Esophagus squamous epithelium (tissue), 5 donors: ENCODE measurements at regions not wholly inside any gene's neighbourhood (a gene's known extent, or its start where the extent isn't known, plus 50 kb on each side); places are given as distances from the start of the nearest gene placed in this dataset.
"Not testable (repeated sequence)": the region's sequence is repeated elsewhere in the genome, so short reads cannot be mapped to it uniquely, and the experiment has no call there.

ENCODE experiments used
- DNase-seq: peaks from one replicate; lab custom pipeline; 2025; lab: John Stamatoyannopoulos, UW
- H3K27ac ChIP-seq, 4 donors: fragments of 200-600 bp; sonication (generic); one replicate each; pipeline ENCODE4 v1.5.1; 2016 to 2019; ENCODE audit warnings: mild to moderate bottlenecking in 1 of 4
- H3K27me3 ChIP-seq, 4 donors: fragments of 200-600 bp; sonication (generic); 1 replicate in 3 of 4; 2 replicates in 1 of 4; pipeline versions ENCODE4 v1.5.1 to v1.6.0; 2017 to 2021; ENCODE audit warnings: antibody characterized with exemption in 1 of 4
- H3K36me3 ChIP-seq, 3 donors: fragments of 200-600 bp; sonication (generic); one replicate each; pipeline ENCODE4 v1.5.1; 2016 to 2019
- H3K4me1 ChIP-seq, 3 donors: fragments of 200-600 bp; sonication (generic); one replicate each; pipeline ENCODE4 v1.5.1; 2017 to 2019
- H3K4me3 ChIP-seq, 4 donors: fragments of 200-600 bp; sonication (generic); 1 replicate in 3 of 4; 2 replicates in 1 of 4; pipeline ENCODE4 v1.5.1; 2016 to 2019; ENCODE audit warnings: mild to moderate bottlenecking in 2 of 4, moderate library complexity in 1 of 4
- H3K9me3 ChIP-seq, 3 donors: fragments of 200-600 bp; sonication (generic); one replicate each; pipeline ENCODE4 v1.5.1; 2016 to 2019
- whole genome bisulfite sequencing, 2 donors: methylation state at CpG; one replicate each; pipeline ENCODE4 v1.1.5; 2018; 5-methylcytosine and 5-hydroxymethylcytosine counted together
- intact Hi-C: fragments of 100-400 bp; cut with DNase I; formaldehyde crosslinking; loops from one replicate; pipeline ENCODE4 v1.15.0; 2022
- donor health status: DM: yes; HTN: yes; CAD: no.

- intact Hi-C loops, DNase-seq, H3K9me3 ChIP-seq, H3K4me1 ChIP-seq, H3K4me3 ChIP-seq, H3K27ac ChIP-seq, H3K36me3 ChIP-seq, H3K27me3 ChIP-seq: not testable (repeated sequence)
- WGBS, 2 donors = no CpG with 5 or more reads among the region's 8 CpGs
Observed at GRCh38 chr4:189697675-189698245, 242.9 kb upstream of the FRG1 start.

GRCh38 chr4:189703000-189703399 lies 237.7 kb upstream of the FRG1 start:
- H3K4me3 ChIP-seq, H3K36me3 ChIP-seq, DNase-seq, H3K27me3 ChIP-seq, H3K27ac ChIP-seq, intact Hi-C loops, H3K4me1 ChIP-seq, H3K9me3 ChIP-seq: not testable (repeated sequence)
- 63 to 91% methylated on average over 3 of the region's 3 CpGs for WGBS, 2 donors

GRCh38 chr4:189706821-189707220 lies 233.9 kb upstream of the FRG1 start:
- H3K4me1 ChIP-seq, H3K36me3 ChIP-seq, intact Hi-C loops, H3K27me3 ChIP-seq, H3K9me3 ChIP-seq, DNase-seq, H3K4me3 ChIP-seq, H3K27ac ChIP-seq: not testable (repeated sequence)
- 59 to 74% methylated on average over 4 of the region's 4 CpGs for WGBS, 2 donors

DNA sequence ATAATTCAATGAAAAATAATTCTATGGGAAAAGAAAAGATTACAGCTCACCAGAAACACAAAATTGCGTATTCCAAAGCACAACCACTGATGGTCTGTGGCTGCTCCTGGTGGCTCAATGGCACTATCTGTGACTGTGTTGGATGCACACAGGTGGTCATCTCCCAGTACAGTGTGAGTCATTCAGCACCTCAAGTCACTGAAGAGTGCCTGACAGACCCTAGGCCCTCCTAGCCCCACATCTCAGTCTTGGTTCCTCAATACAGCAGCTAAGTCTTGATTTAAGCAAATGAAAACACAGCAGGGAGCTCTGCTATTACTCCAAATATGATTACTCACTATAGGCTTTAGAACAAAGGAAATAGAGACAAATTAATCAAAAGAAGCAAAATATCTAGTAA lies 233.4 kb upstream of the FRG1 start:
- H3K36me3 ChIP-seq = not testable (repeated sequence)

DNA sequence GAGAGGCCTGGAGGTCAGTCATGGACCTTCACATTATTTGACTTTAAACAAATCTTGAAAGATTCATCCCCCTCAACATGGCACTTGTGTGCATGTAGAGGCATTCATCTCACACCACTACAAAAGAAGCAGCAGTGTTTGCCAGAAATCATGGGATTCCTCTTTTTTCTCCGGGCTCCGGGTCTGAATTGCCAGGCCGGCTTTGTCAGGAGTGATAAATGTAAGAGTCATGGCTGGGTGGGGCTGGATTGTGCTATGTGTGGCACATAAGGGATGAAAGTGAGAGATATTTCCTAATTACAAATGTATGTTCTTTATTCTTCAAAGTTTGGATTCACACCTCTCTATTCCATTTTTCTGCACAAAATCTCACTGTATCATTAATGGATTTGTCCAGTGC lies 228.7 kb upstream of the FRG1 start:
- 53 to 60% methylated on average over 3 of the region's 3 CpGs for WGBS, 2 donors
- H3K27me3 ChIP-seq, H3K4me1 ChIP-seq, DNase-seq, intact Hi-C loops, H3K4me3 ChIP-seq, H3K36me3 ChIP-seq, H3K9me3 ChIP-seq, H3K27ac ChIP-seq: not testable (repeated sequence)

More for the DNA sequence above, 233.4 kb upstream of the FRG1 start:
- H3K4me1 ChIP-seq, H3K27me3 ChIP-seq, H3K4me3 ChIP-seq, intact Hi-C loops, H3K9me3 ChIP-seq, DNase-seq, H3K27ac ChIP-seq: not testable (repeated sequence)
- 82% methylated on average over 1 of the region's 1 CpG for WGBS, 2 donors

GRCh38 chr4:189721016-189721993 lies 219.4 kb upstream of the FRG1 start:
- DNase-seq, H3K4me3 ChIP-seq, H3K36me3 ChIP-seq, H3K9me3 ChIP-seq, H3K27me3 ChIP-seq, H3K4me1 ChIP-seq, H3K27ac ChIP-seq, intact Hi-C loops: not testable (repeated sequence)
- WGBS, 2 donors = 78 to 80% methylated on average over 16 of the region's 17 CpGs

DNA sequence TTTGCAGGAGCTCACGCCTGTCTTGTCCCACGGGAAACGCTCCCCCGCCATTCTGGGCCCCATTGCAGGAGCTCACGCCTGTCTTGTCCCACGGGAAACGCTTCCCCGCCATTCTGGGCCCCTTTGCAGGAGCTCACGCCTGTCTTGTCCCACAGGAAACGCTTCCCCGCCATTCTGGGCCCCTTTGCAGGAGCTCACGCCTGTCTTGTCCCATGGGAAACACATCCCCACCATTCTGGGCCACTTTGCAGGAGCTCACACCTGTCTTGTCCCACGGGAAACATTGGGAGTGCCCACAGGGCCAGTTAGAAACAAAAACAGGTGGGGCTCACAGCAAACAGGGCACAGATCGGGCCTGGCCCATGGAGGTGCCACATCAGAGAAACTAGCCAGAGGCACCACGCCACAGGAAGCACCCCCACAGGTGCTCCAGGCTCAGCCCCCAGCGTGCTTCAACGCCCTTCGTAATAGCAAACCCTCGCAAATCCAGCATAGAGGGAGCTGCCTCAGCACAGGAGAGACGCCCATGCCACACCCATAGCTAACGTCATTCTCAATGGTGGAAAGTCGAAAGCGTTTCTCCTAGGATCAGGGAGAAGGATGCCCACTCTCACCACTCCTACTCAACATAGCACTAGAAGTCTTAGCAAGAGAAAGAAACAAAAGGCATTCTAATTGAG lies 218.2 kb upstream of the FRG1 start:
- H3K36me3 ChIP-seq, H3K4me1 ChIP-seq, H3K9me3 ChIP-seq, H3K27me3 ChIP-seq, intact Hi-C loops, H3K27ac ChIP-seq, DNase-seq: not testable (repeated sequence)
- 53 to 92% methylated on average over 5 to 6 of the region's 23 CpGs for WGBS, 2 donors
- peak overlapping the region in 1 of 4 donors; percentile 14 for H3K4me3 ChIP-seq

DNA sequence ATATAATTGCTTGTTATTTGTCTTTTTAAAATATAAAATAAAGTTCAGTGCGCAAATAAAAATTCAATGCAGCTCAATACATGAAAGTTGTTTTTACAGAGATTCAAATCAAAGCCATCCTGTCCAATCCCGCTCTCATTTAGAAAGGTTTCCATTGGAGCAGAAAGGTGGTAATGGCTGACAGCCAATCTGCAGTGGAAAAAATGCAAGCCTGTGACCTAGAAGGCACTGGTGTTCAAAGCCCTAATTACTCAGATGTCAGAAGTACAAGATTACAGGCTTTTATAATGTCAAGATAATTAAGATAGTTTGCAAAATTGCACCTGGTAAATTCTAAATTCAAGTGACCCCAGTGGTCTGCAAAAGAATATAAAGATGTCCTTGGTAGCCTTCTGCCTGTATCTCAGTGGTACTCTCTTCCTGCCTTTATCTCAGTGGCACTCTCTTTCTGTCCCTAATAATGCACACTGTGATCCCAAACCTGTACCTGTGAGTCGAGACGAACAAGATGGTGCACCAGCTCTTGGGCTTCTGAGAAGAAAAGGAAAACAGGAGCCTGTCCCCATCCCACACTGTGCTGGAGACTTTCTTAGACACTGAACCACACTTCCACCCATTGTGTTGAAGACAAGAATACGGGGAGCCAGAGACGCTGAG lies 212.6 kb upstream of the FRG1 start:
- H3K9me3 ChIP-seq, intact Hi-C loops, H3K27me3 ChIP-seq, H3K4me1 ChIP-seq, H3K4me3 ChIP-seq, H3K27ac ChIP-seq, H3K36me3 ChIP-seq, DNase-seq: not testable (repeated sequence)
- 47 to 55% methylated on average over 2 of the region's 6 CpGs for WGBS, 2 donors

- DNase-seq, intact Hi-C loops, H3K4me3 ChIP-seq, H3K27me3 ChIP-seq, H3K36me3 ChIP-seq, H3K27ac ChIP-seq, H3K4me1 ChIP-seq, H3K9me3 ChIP-seq: not testable (repeated sequence)
- WGBS, 2 donors = 70 to 72% methylated on average over 10 of the region's 10 CpGs
Observed at GRCh38 chr4:189731989-189732388, 208.7 kb upstream of the FRG1 start.

- H3K4me1 ChIP-seq, H3K36me3 ChIP-seq, H3K27ac ChIP-seq, intact Hi-C loops, H3K9me3 ChIP-seq, H3K4me3 ChIP-seq, DNase-seq, H3K27me3 ChIP-seq: not testable (repeated sequence)
- 82 to 86% methylated on average over 5 of the region's 5 CpGs for WGBS, 2 donors
Observed at GRCh38 chr4:189733507-189733906, 207.2 kb upstream of the FRG1 start.

DNA sequence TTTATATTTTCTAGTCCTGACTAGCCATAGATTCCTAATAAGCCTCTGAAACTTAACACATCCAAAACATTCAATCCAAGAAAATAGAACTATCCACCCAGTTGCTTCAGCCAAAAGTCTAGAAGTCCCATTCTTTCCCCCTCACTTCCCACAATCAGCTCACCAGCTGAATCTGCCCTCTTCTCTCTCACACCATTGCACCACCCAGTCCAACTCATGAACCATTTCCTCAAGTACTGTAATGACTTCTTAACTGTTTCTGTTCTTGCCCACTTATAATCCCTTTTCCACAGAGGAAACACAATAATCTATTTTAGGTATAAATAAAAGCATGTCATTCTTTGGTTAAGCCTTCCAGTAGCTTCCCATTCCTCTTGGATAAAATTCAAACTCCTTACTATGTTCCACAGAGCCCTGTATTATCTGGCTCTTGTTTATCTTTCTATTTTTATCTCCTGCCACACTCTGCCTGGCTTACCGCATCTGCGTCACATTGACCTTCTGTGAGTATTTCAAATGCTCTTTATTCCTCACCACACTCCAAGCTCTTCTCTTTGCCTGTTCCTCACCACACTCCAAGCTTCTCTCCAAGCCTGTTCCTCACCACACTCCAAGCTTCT lies 205.9 kb upstream of the FRG1 start:
- H3K27ac ChIP-seq, H3K9me3 ChIP-seq, DNase-seq, H3K36me3 ChIP-seq, H3K4me3 ChIP-seq, H3K4me1 ChIP-seq, H3K27me3 ChIP-seq, intact Hi-C loops: not testable (repeated sequence)
- WGBS, 2 donors = 48 to 58% methylated on average over 2 of the region's 2 CpGs

DNA sequence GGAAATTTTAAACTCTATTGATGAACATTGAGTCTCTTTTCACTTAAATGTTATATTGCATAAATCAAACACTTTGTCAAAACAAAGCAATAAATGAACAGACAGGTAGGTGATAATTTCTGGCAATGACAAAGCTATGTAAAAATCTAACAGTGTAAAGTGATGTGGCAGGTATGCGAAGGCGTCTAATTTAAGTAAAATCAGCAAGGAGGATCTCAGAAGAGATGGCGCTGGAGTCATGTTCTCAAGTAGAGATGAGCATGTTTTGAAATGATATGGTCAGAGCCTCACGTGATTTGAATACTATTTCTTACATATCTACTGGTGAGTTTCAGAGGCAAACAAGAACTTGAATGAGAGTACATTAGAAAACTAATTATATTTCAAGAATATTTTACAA lies 204.0 kb upstream of the FRG1 start:
- H3K27me3 ChIP-seq, H3K9me3 ChIP-seq, intact Hi-C loops, DNase-seq, H3K36me3 ChIP-seq, H3K27ac ChIP-seq, H3K4me1 ChIP-seq, H3K4me3 ChIP-seq: not testable (repeated sequence)
- 85 to 89% methylated on average over 4 of the region's 4 CpGs for WGBS, 2 donors
